AG04449 (cell line): ENCODE measurements at regions not wholly inside any gene's neighbourhood (a gene's known extent, or its start where the extent isn't known, plus 50 kb on each side); places are given as distances from the start of the nearest gene placed in this dataset.
A peak's percentile ranks its signal among the peaks of the same experiment; 100 is the strongest.

Source experiments
- CTCF ChIA-PET: fragments of 350-600 bp; formaldehyde crosslinking; extraction: SDS; loops from one replicate; lab custom pipeline; 2021; ENCODE audit warnings: antibody characterized with exemption; lab: Yijun Ruan, JAX
- POLR2A ChIA-PET: fragments of 400-600, 350-600 bp; formaldehyde crosslinking; extraction: SDS; loops from one replicate; lab custom pipeline; 2020; ENCODE audit warnings: antibody characterized with exemption, inconsistent platforms; lab: Yijun Ruan, JAX
- DNase-seq: peaks from one replicate; pipeline ENCODE4 v3.0.0-alpha.2; 2010; ENCODE audit warnings: low read depth, low spot score
- H3K4me3 ChIP-seq: 2 replicates; pipeline ENCODE4 v1.5.1; 2011; ENCODE audit warnings: low read depth, mild to moderate bottlenecking, control low read depth, low read length
- CTCF ChIP-seq: IDR thresholded peaks from one replicate; pipeline ENCODE4 v1.5.1; 2011; ENCODE audit warnings: mild to moderate bottlenecking, moderate library complexity, low read length, control low read depth, inconsistent platforms; ENCODE audit not compliant: insufficient read depth; ENCODE audit errors: missing control alignments

GRCh38 chr10:83863283-83863966 lies 275.9 kb upstream of the GHITM start:
- DNase-seq, result no peak
- TF ChIP-seq CTCF, result no peak
- H3K4me3 ChIP-seq, result no peak overlapping the region
- ChIA-PET CTCF (no interaction called here), POLR2A (no interaction called here)

GRCh38 chr10:83869898-83870297 lies 269.4 kb upstream of the GHITM start:
- no peak for DNase-seq
- CTCF ChIA-PET, result interaction anchor here (2.5 kb wide), 1 partner anchor 1074 kb away, joined by 12 read pairs; no protein-coding TSS in a partner anchor

GRCh38 chr10:83871187-83872081 lies 267.9 kb upstream of the GHITM start:
- TF ChIP-seq CTCF, result peak; percentile 82
- ChIA-PET POLR2A (no interaction called here), CTCF (interaction anchor here (1.1 to 3.4 kb wide), 5 partner anchors 12 to 1075 kb away, joined by 3 to 26 read pairs (median 12); no protein-coding TSS in a partner anchor)
- no peak overlapping the region for H3K4me3 ChIP-seq
- DNase-seq, result no peak

More at GRCh38 chr10:83869898-83870297, 269.4 kb upstream of the GHITM start:
- TF ChIP-seq CTCF, result no peak
- POLR2A ChIA-PET, result no interaction called here
- no peak overlapping the region for H3K4me3 ChIP-seq

- H3K4me3 ChIP-seq, result no peak overlapping the region
- no peak for DNase-seq
- CTCF ChIA-PET, result no interaction called here
- no peak for TF ChIP-seq CTCF
- POLR2A ChIA-PET, result no interaction called here
Measured at GRCh38 chr10:83880252-83880791, 259.0 kb upstream of the GHITM start.

- ChIA-PET POLR2A (no interaction called here), CTCF (no interaction called here)
- no peak overlapping the region for H3K4me3 ChIP-seq
- TF ChIP-seq CTCF, result no peak
- DNase-seq, result no peak
Measured at GRCh38 chr10:83881661-83882060, 257.6 kb upstream of the GHITM start.

GRCh38 chr10:83886871-83887270 lies 252.4 kb upstream of the GHITM start:
- TF ChIP-seq CTCF, result no peak
- no peak for DNase-seq
- no peak overlapping the region for H3K4me3 ChIP-seq
- CTCF ChIA-PET, result no interaction called here
- POLR2A ChIA-PET, result no interaction called here
